Heart left ventricle (tissue), 13 donors: ENCODE measurements at regions not wholly inside any gene's neighbourhood (a gene's known extent, or its start where the extent isn't known, plus 50 kb on each side); places are given as distances from the start of the nearest gene placed in this dataset.

Experiments
- POLR2A ChIP-seq, 2 donors: fragments of 450-650 bp; IDR thresholded peaks; one replicate each; pipeline ENCODE4 v1.6.1; 2017; ENCODE audit warnings: antibody characterized with exemption in 2 of 2, mild to moderate bottlenecking in 2 of 2, moderate library complexity in 2 of 2
- TF ChIP-seq, protein P1 (sequence below), 12 donors: fragments of 200-600 bp; sonication (generic) in 4 of 12; IDR thresholded peaks; one replicate each; pipeline versions ENCODE4 v1.5.0 to v1.8.0; 2018 to 2022; ENCODE audit warnings: antibody characterized with exemption in 12 of 12, mild to moderate bottlenecking in 5 of 12
- donor health status: ischemic (EF 13 %, LVEDD 7.1; RV severe dilation, severe dysfunction).
- donor health status: DM: no; HTN: yes; CAD: no.
- donor health status: DM: no; HTN: no; CAD: no.
- donor health status: ischemic (EF 25% LVEDD 6.9; RV normal size, moderate dysfunction).
- donor health status: ischemic (EF 25% LVEDD 5.7; RV mildly dilated, moderate dysfunction).
- donor health status: ischemic (EF 35%, LVEDD 5.7; RV mildly dilated, moderate dysfunction).
- donor health status: nonischemic (EF 11% LVEDD 7.7; RV severe dilation, severe dysfunction).
- donor health status: DM: yes; HTN: yes; CAD: no.
- donor health status: PGD.
- donor health status: ischemic (EF 29% LVEDD 5.4; RV normal size, mild dysfunction).
- donor health status: nonischemic (EF 23%, LVEDD 6.1; RV moderate dilation, normal function).

DNA sequence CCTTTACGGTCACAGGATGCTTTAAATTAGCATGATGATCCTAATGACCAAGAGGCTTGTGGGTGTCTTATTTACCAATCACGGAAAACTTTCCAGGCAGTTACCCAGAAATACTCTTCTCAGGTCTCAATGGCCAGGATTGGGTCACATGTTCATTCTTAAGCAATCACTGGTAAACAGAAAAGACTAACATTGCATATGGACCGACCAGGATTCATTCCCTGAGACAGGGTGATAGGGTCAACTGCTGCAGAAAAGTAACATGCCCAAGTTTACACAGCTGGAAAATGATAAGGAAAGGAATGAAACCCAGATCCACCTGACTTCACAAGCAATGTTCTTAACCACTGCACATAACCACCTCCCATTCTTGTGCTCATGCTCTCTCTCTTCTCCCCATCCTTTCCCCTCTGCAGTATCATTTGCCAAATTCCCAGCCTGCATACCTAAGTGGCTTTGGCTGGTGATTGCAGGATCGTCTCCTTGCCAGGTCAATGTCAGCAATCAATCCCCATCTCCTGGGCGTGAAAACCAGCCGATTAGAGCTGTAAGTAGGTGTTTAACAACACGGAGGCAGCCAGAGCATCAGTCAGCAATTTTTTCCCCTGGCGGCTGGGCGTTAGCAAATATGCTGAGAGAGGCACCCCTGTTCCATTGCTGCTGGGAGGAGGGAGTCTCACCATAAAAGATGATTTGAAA, 219.4 kb downstream of the NMUR2 start:
- TF ChIP-seq, protein P1, sequence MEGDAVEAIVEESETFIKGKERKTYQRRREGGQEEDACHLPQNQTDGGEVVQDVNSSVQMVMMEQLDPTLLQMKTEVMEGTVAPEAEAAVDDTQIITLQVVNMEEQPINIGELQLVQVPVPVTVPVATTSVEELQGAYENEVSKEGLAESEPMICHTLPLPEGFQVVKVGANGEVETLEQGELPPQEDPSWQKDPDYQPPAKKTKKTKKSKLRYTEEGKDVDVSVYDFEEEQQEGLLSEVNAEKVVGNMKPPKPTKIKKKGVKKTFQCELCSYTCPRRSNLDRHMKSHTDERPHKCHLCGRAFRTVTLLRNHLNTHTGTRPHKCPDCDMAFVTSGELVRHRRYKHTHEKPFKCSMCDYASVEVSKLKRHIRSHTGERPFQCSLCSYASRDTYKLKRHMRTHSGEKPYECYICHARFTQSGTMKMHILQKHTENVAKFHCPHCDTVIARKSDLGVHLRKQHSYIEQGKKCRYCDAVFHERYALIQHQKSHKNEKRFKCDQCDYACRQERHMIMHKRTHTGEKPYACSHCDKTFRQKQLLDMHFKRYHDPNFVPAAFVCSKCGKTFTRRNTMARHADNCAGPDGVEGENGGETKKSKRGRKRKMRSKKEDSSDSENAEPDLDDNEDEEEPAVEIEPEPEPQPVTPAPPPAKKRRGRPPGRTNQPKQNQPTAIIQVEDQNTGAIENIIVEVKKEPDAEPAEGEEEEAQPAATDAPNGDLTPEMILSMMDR (IDR thresholded peaks at IDR 0.05) = no peak
- no peak for TF ChIP-seq POLR2A (IDR thresholded peaks at IDR 0.05)
